Urinary bladder (tissue), 3 donors: ENCODE measurements at regions not wholly inside any gene's neighbourhood (a gene's known extent, or its start where the extent isn't known, plus 50 kb on each side); places are given as distances from the start of the nearest gene placed in this dataset.
"Not testable (repeated sequence)": the region's sequence is repeated elsewhere in the genome, so short reads cannot be mapped to it uniquely, and the experiment has no call there.

Source experiments
- DNase-seq: peaks from one replicate; pipeline ENCODE4 v3.0.0-alpha.2; 2015; ENCODE audit errors: extremely low spot score
- H3K27ac ChIP-seq: one replicate; pipeline ENCODE4 v1.5.1; 2013; ENCODE audit warnings: low read depth, mild to moderate bottlenecking, moderate library complexity
- H3K36me3 ChIP-seq: one replicate; pipeline ENCODE4 v1.6.1; 2013; ENCODE audit warnings: mild to moderate bottlenecking, moderate library complexity; ENCODE audit not compliant: insufficient read depth
- H3K4me1 ChIP-seq: one replicate; pipeline ENCODE4 v1.6.1; 2013; ENCODE audit warnings: mild to moderate bottlenecking, moderate library complexity; ENCODE audit not compliant: insufficient read depth
- H3K4me3 ChIP-seq: one replicate; pipeline ENCODE4 v1.5.1; 2013; ENCODE audit warnings: low read depth, low read length
- WGBS: extraction: QIAGEN DNeasy Blood & Tissue Kit; methylation state at CpG from one replicate; pipeline ENCODE4 v1.1.7; 2013; 5-methylcytosine and 5-hydroxymethylcytosine counted together
- donor health status: healthy with polysubstance abuse.
- donor health status: healthy.

GRCh38 chr3:154919226-154919625 lies 160.9 kb upstream of the MME start:
- 71% methylated on average over 1 of the region's 1 CpG for WGBS
- no peak for DNase-seq
- no peaks in the 10 kb centered on the region for H3K4me1 ChIP-seq

GRCh38 chr3:154904328-154904727 lies 175.8 kb upstream of the MME start:
- WGBS, result 51% methylated on average over 2 of the region's 2 CpGs
- Histone ChIP-seq H3K36me3 (no peaks in the 10 kb centered on the region), H3K27ac (no peak overlapping the region), H3K4me1 (no peaks in the 10 kb centered on the region), H3K4me3 (no peak overlapping the region)
- no peak for DNase-seq

More at GRCh38 chr3:154919226-154919625, 160.9 kb upstream of the MME start:
- H3K4me3 ChIP-seq, result no peak overlapping the region
- H3K36me3 ChIP-seq, result no peaks in the 10 kb centered on the region
- no peak overlapping the region for H3K27ac ChIP-seq

GRCh38 chr3:154902495-154902894 lies 177.6 kb upstream of the MME start:
- not testable (repeated sequence) for H3K36me3 ChIP-seq, H3K4me1 ChIP-seq, H3K27ac ChIP-seq, DNase-seq, H3K4me3 ChIP-seq

- WGBS, result 94% methylated on average over 2 of the region's 2 CpGs
- no peaks in the 10 kb centered on the region for H3K4me1 ChIP-seq
- H3K4me3 ChIP-seq, result no peak overlapping the region
- no peak overlapping the region for H3K27ac ChIP-seq
- no peak for DNase-seq
- no peaks in the 10 kb centered on the region for H3K36me3 ChIP-seq
Measured at GRCh38 chr3:154901278-154901677, 178.8 kb upstream of the MME start.

- Histone ChIP-seq H3K27ac (no peak overlapping the region), H3K4me3 (no peak overlapping the region), H3K4me1 (no peaks in the 10 kb centered on the region), H3K36me3 (no peaks in the 10 kb centered on the region)
- WGBS, result 80% methylated on average over 1 of the region's 1 CpG
- no peak for DNase-seq
Measured at GRCh38 chr3:154900816-154901215, 179.3 kb upstream of the MME start.

- WGBS, result 65% methylated on average over 1 of the region's 1 CpG
- Histone ChIP-seq H3K27ac (no peak overlapping the region), H3K4me1 (no peaks in the 10 kb centered on the region), H3K36me3 (no peaks in the 10 kb centered on the region), H3K4me3 (no peak overlapping the region)
- no peak for DNase-seq
Measured at GRCh38 chr3:154898916-154899315, 181.2 kb upstream of the MME start.

GRCh38 chr3:154898443-154898842 lies 181.7 kb upstream of the MME start:
- 65% methylated on average over 3 of the region's 3 CpGs for WGBS
- DNase-seq, result no peak

GRCh38 chr3:154893813-154894212 lies 186.3 kb upstream of the MME start:
- Histone ChIP-seq H3K4me3 (no peak overlapping the region), H3K27ac (no peak overlapping the region), H3K4me1 (no peaks in the 10 kb centered on the region), H3K36me3 (no peaks in the 10 kb centered on the region)
- no peak for DNase-seq
- 90% methylated on average over 6 of the region's 6 CpGs for WGBS

More at GRCh38 chr3:154898443-154898842, 181.7 kb upstream of the MME start:
- no peaks in the 10 kb centered on the region for H3K36me3 ChIP-seq
- no peak overlapping the region for H3K4me3 ChIP-seq
- H3K27ac ChIP-seq, result no peak overlapping the region
- H3K4me1 ChIP-seq, result no peaks in the 10 kb centered on the region

- DNase-seq, result no peak
- H3K27ac ChIP-seq, result no peak overlapping the region
- no peaks in the 10 kb centered on the region for H3K36me3 ChIP-seq
- 96% methylated on average over 36 of the region's 36 CpGs for WGBS
- no peaks in the 10 kb centered on the region for H3K4me1 ChIP-seq
- no peak overlapping the region for H3K4me3 ChIP-seq
Measured at GRCh38 chr3:154889227-154889634, 190.9 kb upstream of the MME start.

GRCh38 chr3:154887869-154888268 lies 192.2 kb upstream of the MME start:
- H3K4me1 ChIP-seq, result no peaks in the 10 kb centered on the region
- H3K27ac ChIP-seq, result no peak overlapping the region
- no peaks in the 10 kb centered on the region for H3K36me3 ChIP-seq
- no peak overlapping the region for H3K4me3 ChIP-seq
- 95% methylated on average over 3 of the region's 3 CpGs for WGBS
- DNase-seq, result no peak

- no peak for DNase-seq
Measured at GRCh38 chr3:154886437-154886836, 193.7 kb upstream of the MME start.

GRCh38 chr3:154885418-154885817 lies 194.7 kb upstream of the MME start:
- DNase-seq, result no peak
- Histone ChIP-seq H3K27ac (no peak overlapping the region), H3K4me3 (no peak overlapping the region), H3K36me3 (no peaks in the 10 kb centered on the region), H3K4me1 (no peaks in the 10 kb centered on the region)
- WGBS, result 90% methylated on average over 3 of the region's 3 CpGs

More at GRCh38 chr3:154886437-154886836, 193.7 kb upstream of the MME start:
- Histone ChIP-seq H3K36me3 (no peaks in the 10 kb centered on the region), H3K27ac (no peak overlapping the region), H3K4me1 (no peaks in the 10 kb centered on the region), H3K4me3 (no peak overlapping the region)
- 25% methylated on average over 3 of the region's 3 CpGs for WGBS

GRCh38 chr3:154884952-154885351 lies 195.2 kb upstream of the MME start:
- Histone ChIP-seq H3K4me1 (no peaks in the 10 kb centered on the region), H3K36me3 (no peaks in the 10 kb centered on the region), H3K27ac (no peak overlapping the region), H3K4me3 (no peak overlapping the region)
- DNase-seq, result no peak

- H3K4me3 ChIP-seq, result no peak overlapping the region
- 81% methylated on average over 7 of the region's 7 CpGs for WGBS
- H3K36me3 ChIP-seq, result no peaks in the 10 kb centered on the region
- no peak for DNase-seq
- no peaks in the 10 kb centered on the region for H3K4me1 ChIP-seq
- no peak overlapping the region for H3K27ac ChIP-seq
Measured at GRCh38 chr3:154875142-154875541, 205.0 kb upstream of the MME start.

- H3K36me3 ChIP-seq, result no peaks in the 10 kb centered on the region
- DNase-seq, result no peak
- H3K4me3 ChIP-seq, result no peak overlapping the region
- 80% methylated on average over 2 of the region's 2 CpGs for WGBS
- H3K27ac ChIP-seq, result no peak overlapping the region
- no peaks in the 10 kb centered on the region for H3K4me1 ChIP-seq
Measured at GRCh38 chr3:154872696-154873095, 207.4 kb upstream of the MME start.
